Left cardiac atrium (tissue), 4 donors: ENCODE measurements at regions not wholly inside any gene's neighbourhood (a gene's known extent, or its start where the extent isn't known, plus 50 kb on each side); places are given as distances from the start of the nearest gene placed in this dataset.

Experiments used
- ATAC-seq, 2 donors: fragments of 200-7000 bp; cut with Tn5 transposase; one replicate each; pipeline ENCODE4 v1.9.1; 2020; ENCODE audit warnings: mild to moderate bottlenecking in 2 of 2, moderate library complexity in 2 of 2
- DNase-seq: peaks from one replicate; pipeline ENCODE4 v3.0.0-alpha.2; 2020
- intact Hi-C, 2 donors: fragments of 100-400 bp; cut with DNase I; formaldehyde crosslinking; loops; one replicate each; pipeline versions ENCODE4 v1.14.1 to v1.15.1; 2022 to 2023
- donor health status: DM: no; HTN: yes; CAD: no.
- donor health status: DM: no; HTN: yes; CAD: no; lungs with severe emphysema.
- donor health status: DM: yes; HTN: yes; CAD: no.
- donor health status: Dilated cardiomyopathy.

- ATAC-seq (no peak), DNase-seq (no peak)
- intact Hi-C loops: no loop called here
These were observed 185.6 kb upstream of the CPHXL start for GRCh38 chr16:75911896-75912295.

DNA sequence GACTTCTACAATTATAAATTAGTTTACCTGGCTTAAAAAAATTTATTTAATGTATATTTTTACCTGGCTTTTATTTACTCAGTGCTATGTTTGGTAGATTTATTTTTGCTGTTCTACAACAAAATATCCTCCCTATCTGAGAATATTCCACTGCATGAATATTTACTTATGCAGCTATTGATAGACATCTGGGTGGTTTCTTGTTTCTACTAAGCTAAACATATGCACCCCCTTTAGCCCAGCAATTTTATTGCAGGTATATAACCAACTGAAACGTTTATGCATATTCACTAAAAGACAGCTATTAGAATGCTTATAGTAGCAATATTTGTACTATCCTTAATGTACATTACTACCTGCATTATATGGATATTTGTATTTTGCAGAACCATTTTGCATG, 187.7 kb upstream of the CPHXL start:
- no peak for DNase-seq
- no peak for ATAC-seq
- intact Hi-C loops: no loop called here

DNA sequence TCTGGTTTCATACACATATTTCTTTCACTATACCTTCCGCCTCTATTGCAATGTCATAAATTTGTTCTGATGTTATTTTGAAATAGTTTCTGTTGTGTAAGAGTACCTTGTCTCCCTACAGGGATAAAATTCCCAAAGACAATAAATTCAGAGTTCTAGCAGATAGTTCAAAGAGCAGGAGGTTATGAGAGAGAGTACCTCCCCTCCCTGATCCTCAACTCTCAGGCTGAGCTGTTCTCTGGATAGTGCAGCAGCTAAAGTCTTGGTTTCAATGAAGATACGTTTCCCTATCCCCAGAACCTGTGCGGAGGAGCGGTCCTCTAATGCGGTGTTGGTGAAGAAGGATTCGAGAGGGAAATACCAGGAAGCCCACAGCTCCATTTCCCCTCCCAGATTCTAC, 190.2 kb upstream of the CPHXL start:
- ATAC-seq (no peak), DNase-seq (no peak)
- intact Hi-C loops: no loop called here

- intact Hi-C loops: no loop called here
- DNase-seq (no peak), ATAC-seq (no peak)
These were observed 191.8 kb upstream of the CPHXL start for GRCh38 chr16:75918109-75918508.

GRCh38 chr16:75919664-75920063, 193.4 kb upstream of the CPHXL start:
- no peak for DNase-seq
- no peak for ATAC-seq
- intact Hi-C loops: no loop called here

DNA sequence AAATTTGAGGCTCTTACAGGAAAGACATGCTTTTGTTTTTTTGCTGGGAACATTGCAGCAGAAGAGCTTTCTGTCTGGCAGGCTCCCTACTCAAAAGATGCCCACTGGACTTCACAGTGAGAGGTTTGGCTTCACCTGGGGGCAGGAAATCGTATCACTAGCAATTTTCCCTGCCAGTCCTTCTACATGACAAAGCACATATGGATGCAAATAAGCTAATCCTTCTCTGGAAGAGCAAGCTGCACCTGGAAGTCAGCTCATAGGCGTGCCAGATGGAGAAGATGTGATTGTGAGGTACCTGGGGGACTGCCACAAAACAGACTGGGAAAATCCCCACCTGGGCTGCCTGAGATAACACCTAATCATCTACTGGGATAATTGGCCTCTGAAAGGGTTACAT, 195.0 kb upstream of the CPHXL start:
- no peak for ATAC-seq
- DNase-seq: no peak
- intact Hi-C loops: no loop called here

GRCh38 chr16:75922250-75922649, 196.0 kb upstream of the CPHXL start:
- intact Hi-C loops: no loop called here
- DNase-seq: no peak
- ATAC-seq: no peak

DNA sequence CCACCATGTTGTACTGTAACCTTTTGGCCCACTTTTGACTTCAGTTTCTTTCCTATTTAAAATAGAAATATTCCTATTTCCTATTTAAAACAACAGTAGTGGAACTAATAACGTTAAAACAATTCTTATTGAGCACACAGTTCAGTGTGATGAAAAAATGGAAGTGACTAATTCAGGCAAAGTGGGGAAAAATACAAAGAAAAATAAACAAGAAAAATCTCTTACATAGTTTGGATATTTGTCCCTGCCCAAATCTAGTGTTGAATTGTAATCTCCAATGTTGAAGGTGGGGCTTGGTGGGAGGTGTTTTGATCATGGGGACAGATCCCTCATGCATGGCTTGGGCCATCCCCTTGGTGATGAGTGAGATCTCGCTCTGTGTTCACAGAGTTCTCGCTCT, 198.1 kb upstream of the CPHXL start:
- ATAC-seq (no peak), DNase-seq (no peak)
- intact Hi-C loops: no loop called here

GRCh38 chr16:75927810-75928209, 201.5 kb upstream of the CPHXL start:
- DNase-seq (no peak), ATAC-seq (no peak)
- intact Hi-C loops: no loop called here

- DNase-seq (no peak), ATAC-seq (no peak)
- intact Hi-C loops: no loop called here
These were observed 202.0 kb upstream of the CPHXL start for GRCh38 chr16:75928295-75928694.

DNA sequence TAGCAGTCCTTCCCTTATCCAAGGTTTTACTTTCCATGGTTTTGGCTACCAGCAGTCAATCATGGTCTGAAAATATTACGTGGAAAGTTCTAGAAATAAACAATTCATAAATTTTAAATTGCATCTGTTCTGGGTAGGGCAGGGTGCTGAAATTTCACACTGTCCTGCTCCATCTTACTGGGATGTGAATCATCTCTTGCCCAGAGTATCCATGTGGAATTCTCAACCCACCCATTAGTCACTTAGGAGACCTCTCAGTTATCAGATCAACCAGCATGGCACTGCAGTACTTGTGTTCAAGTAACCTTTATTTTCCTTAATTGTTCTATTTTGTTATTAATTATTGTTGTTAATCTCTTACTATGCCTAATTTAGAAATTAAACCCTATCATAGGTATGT, 202.8 kb upstream of the CPHXL start:
- intact Hi-C loops: no loop called here
- DNase-seq (no peak), ATAC-seq (no peak)

DNA sequence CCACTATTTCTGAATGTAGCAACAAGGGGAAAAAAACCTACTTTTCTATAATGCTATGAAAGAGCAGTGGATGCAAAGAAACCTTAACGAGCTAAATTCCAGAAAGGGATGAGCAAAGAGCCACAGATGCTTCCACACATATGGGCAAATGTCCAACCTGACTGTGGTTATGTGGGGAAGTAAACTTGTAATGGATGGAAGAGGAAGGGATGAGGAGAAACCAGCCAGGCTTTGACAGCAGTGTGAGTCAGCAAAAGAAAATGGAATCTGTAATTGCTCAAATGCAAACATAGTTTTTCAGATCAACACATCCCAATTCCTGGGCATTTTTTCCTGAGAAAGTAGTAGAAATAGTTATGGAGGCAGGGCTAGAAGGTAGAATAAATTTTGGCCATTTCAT, 204.8 kb upstream of the CPHXL start:
- ATAC-seq (no peak), DNase-seq (no peak)
- intact Hi-C loops: no loop called here

DNA sequence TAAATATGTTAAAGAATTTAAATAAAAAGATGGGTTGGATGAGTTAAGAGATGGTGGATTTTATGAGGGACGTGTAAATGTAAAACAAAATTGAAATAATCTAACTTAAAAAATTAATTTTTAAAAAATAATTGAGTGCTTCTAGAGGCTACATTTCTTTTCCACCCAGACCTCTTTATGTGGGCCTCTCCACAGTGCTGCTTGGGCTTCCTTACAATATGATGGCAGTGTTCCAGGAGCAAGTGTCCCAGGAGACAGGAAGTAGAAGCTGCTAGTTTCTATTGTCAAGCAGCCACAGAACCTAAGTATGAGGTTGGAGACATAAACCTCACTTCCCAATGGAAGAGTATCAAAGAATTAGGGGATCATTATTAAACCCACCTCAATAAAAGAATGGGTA, 205.7 kb upstream of the CPHXL start:
- intact Hi-C loops: no loop called here
- no peak for DNase-seq
- no peak for ATAC-seq

DNA sequence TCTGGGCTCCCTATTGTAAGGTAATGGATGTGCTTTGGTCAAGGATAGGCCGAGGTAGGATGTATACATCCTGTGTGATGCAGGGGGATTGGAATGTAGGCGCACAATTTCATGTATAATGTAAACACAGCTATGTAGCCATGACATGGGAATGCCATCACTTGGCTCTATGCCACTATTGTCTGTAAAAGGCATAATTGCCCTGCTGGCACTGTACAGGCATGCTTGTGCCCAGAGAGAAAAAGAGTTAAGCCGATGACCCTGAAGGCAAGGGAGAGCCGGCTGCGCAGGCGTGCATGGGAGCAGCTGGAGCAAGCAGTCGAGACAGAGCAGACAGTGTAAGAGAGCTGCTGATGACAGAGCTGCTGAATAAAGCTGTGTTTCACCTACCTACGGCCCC, 212.5 kb upstream of the CPHXL start:
- ATAC-seq (no peak), DNase-seq (no peak)
- intact Hi-C loops: no loop called here

DNA sequence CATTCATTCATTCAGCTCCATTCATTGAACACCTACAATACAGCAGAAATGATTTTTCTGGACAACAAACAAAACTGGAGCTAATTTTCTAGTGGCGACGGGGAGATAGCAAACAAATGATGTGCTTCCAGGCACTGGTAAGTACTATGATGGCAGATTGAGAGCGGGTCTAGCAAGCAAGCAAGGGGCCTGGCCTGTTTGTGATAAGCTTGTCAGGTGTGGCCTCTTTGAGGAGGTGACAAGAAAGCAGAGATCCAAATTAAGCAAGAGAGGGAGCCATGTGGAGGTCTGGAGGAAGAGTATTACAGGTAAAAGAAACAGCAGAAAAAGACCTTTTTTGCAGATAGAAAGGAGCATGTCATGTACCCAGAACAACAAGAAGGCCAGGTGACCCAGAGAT, 216.1 kb upstream of the CPHXL start:
- intact Hi-C loops: no loop called here
- ATAC-seq (no peak), DNase-seq (no peak)

DNA sequence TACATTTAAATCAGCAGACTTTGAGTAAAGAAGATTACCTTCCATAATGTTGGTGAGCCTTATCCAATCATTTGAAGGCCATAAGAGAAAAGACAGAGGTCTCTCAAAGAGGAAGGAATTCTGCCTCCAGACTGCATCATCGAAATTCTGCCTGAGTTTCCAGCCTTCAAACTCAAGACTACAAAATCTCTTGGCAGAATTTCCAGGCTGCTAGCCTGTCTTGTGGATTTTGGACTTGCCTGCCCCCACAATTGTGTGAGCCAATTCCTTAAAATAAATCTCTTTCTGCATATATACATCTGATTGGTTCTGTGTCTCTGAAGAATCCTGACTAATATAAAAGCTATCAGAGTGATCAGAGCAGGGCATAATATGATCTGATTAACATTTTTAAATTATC, 216.6 kb upstream of the CPHXL start:
- intact Hi-C loops: no loop called here
- no peak for DNase-seq
- no peak for ATAC-seq

- no peak for ATAC-seq
- intact Hi-C loops: no loop called here
- DNase-seq: no peak
These were observed 217.6 kb upstream of the CPHXL start for GRCh38 chr16:75943705-75944514.

- DNase-seq (no peak), ATAC-seq (no peak)
- intact Hi-C loops: no loop called here
These were observed 219.7 kb upstream of the CPHXL start for GRCh38 chr16:75945916-75946457.

DNA sequence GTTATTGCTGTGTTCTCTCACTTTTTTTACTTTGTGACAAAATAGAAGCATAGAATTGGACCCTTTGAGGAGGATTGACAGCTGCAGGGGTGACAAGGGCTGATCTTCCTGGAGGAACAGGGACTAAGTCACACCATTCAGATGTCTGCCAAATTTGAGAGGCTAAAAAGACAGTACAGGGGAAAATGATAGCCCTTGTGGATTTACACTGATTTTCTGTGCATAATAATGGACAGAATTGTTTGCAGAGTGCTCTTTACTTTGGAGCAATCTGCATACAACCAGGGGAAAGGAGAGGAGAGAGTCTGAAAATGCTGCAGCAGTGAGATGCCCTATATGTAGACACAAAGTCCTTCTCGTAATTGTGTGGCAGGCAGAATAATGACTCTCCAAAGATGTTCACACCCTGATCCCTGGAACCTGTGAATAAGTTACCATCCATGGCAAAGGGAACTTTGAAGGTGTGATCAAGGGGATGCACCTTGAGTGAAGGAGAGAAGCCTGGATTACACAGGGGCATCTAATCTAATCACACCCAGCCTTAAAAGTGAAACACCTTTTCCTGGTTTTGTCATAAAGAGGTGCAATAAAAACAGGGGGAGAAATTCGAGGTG, 221.4 kb upstream of the CPHXL start:
- intact Hi-C loops: no loop called here
- ATAC-seq: no peak
- DNase-seq: no peak

- intact Hi-C loops: no loop called here
- ATAC-seq (no peak), DNase-seq (no peak)
These were observed 222.2 kb upstream of the CPHXL start for GRCh38 chr16:75948441-75948840.

GRCh38 chr16:75948886-75949285, 222.6 kb upstream of the CPHXL start:
- ATAC-seq: no peak
- no peak for DNase-seq
- intact Hi-C loops: no loop called here
